Ectodermal cell (in vitro differentiated cells): ENCODE measurements at regions not wholly inside any gene's neighbourhood (a gene's known extent, or its start where the extent isn't known, plus 50 kb on each side); places are given as distances from the start of the nearest gene placed in this dataset.
"Not testable (repeated sequence)": the region's sequence is repeated elsewhere in the genome, so short reads cannot be mapped to it uniquely, and the experiment has no call there.

Experiments used
- H3K27ac ChIP-seq: 2 replicates; pipeline ENCODE4 v1.7.0; 2013; ENCODE audit warnings: mild to moderate bottlenecking, low read depth, low read length; ENCODE audit not compliant: insufficient read depth, poor library complexity, severe bottlenecking
- H3K27me3 ChIP-seq: 2 replicates; pipeline ENCODE4 v1.7.0; 2013; ENCODE audit warnings: mild to moderate bottlenecking, low read length; ENCODE audit not compliant: insufficient read depth, control insufficient read depth, poor library complexity, severe bottlenecking
- H3K36me3 ChIP-seq: one replicate; pipeline ENCODE4 v1.7.0; 2013; ENCODE audit warnings: low read length; ENCODE audit not compliant: control insufficient read depth, insufficient read depth
- H3K4me1 ChIP-seq: one replicate; pipeline ENCODE4 v1.7.0; 2013; ENCODE audit warnings: low read length; ENCODE audit not compliant: control insufficient read depth, insufficient read depth
- H3K4me3 ChIP-seq: 2 replicates; pipeline ENCODE4 v1.7.0; 2013; ENCODE audit warnings: low read depth, low read length, control low read depth; ENCODE audit not compliant: insufficient read depth
- H3K9me3 ChIP-seq: 2 replicates; pipeline ENCODE4 v1.7.0; 2013; ENCODE audit warnings: mild to moderate bottlenecking, low read length, moderate library complexity; ENCODE audit not compliant: control insufficient read depth
- WGBS, 2 experiments: methylation state at CpG; one replicate each; pipeline ENCODE4 v1.1.7; 2013; ENCODE audit warnings: missing lambda C conversion rate in 2 of 2; 5-methylcytosine and 5-hydroxymethylcytosine counted together

GRCh38 chr2:15691586-15692310 is 100.1 kb downstream of the DDX1 start:
- Histone ChIP-seq H3K27me3 (no peaks in the 10 kb centered on the region), H3K4me1 (no peaks in the 10 kb centered on the region), H3K9me3 (no peaks in the 10 kb centered on the region), H3K36me3 (no peaks in the 10 kb centered on the region), H3K4me3 (no peak overlapping the region), H3K27ac (no peak overlapping the region)
- WGBS, 2 experiments: 95 to 97% methylated on average over 12 of the region's 12 CpGs

GRCh38 chr2:15692551-15693377 is 101.1 kb downstream of the DDX1 start:
- no peaks in the 10 kb centered on the region for H3K27me3 ChIP-seq
- H3K4me1 ChIP-seq: no peaks in the 10 kb centered on the region
- H3K4me3 ChIP-seq: no peak overlapping the region
- H3K9me3 ChIP-seq: no peaks in the 10 kb centered on the region
- H3K27ac ChIP-seq: no peak overlapping the region
- H3K36me3 ChIP-seq: no peaks in the 10 kb centered on the region
- 91 to 97% methylated on average over 15 of the region's 15 CpGs for WGBS, 2 experiments

- Histone ChIP-seq H3K4me3 (no peak overlapping the region), H3K4me1 (no peaks in the 10 kb centered on the region), H3K36me3 (no peaks in the 10 kb centered on the region), H3K27me3 (no peaks in the 10 kb centered on the region), H3K9me3 (no peaks in the 10 kb centered on the region), H3K27ac (no peak overlapping the region)
- WGBS, 2 experiments: 96 to 97% methylated on average over 2 to 3 of the region's 4 CpGs
Measured at GRCh38 chr2:15693382-15693781, 101.7 kb downstream of the DDX1 start.

- no peaks in the 10 kb centered on the region for H3K27me3 ChIP-seq
- H3K36me3 ChIP-seq: no peaks in the 10 kb centered on the region
- no peak overlapping the region for H3K27ac ChIP-seq
- H3K9me3 ChIP-seq: no peaks in the 10 kb centered on the region
- no peak overlapping the region for H3K4me3 ChIP-seq
- 79% methylated on average over 16 of the region's 16 CpGs for WGBS, 2 experiments
- H3K4me1 ChIP-seq: no peaks in the 10 kb centered on the region
Measured at GRCh38 chr2:15693926-15694588, 102.4 kb downstream of the DDX1 start.

GRCh38 chr2:15694589-15694986 is 102.9 kb downstream of the DDX1 start:
- no peaks in the 10 kb centered on the region for H3K36me3 ChIP-seq
- WGBS, 2 experiments: 93 to 95% methylated on average over 7 of the region's 7 CpGs
- no peaks in the 10 kb centered on the region for H3K27me3 ChIP-seq
- H3K4me3 ChIP-seq: no peak overlapping the region
- no peaks in the 10 kb centered on the region for H3K4me1 ChIP-seq
- H3K27ac ChIP-seq: no peak overlapping the region
- H3K9me3 ChIP-seq: no peaks in the 10 kb centered on the region

- Histone ChIP-seq H3K4me3 (no peak overlapping the region), H3K4me1 (no peaks in the 10 kb centered on the region), H3K27me3 (no peaks in the 10 kb centered on the region), H3K9me3 (no peaks in the 10 kb centered on the region), H3K27ac (no peak overlapping the region), H3K36me3 (no peaks in the 10 kb centered on the region)
- 74 to 76% methylated on average over 9 of the region's 9 CpGs for WGBS, 2 experiments
Measured at GRCh38 chr2:15695582-15696330, 104.1 kb downstream of the DDX1 start.

- not testable (repeated sequence) for H3K9me3 ChIP-seq, H3K4me3 ChIP-seq, H3K36me3 ChIP-seq, H3K4me1 ChIP-seq, H3K27ac ChIP-seq, H3K27me3 ChIP-seq
- 77 to 78% methylated on average over 32 of the region's 32 CpGs for WGBS, 2 experiments
Measured at GRCh38 chr2:15696606-15697170, 105.0 kb downstream of the DDX1 start.

- 88 to 98% methylated on average over 1 to 2 of the region's 2 CpGs for WGBS, 2 experiments
- Histone ChIP-seq H3K27me3 (no peaks in the 10 kb centered on the region), H3K9me3 (no peaks in the 10 kb centered on the region), H3K4me1 (peaks cover 6% of the 10 kb centered on the region), H3K36me3 (no peaks in the 10 kb centered on the region), H3K4me3 (no peak overlapping the region), H3K27ac (no peak overlapping the region)
Measured at GRCh38 chr2:15700131-15700530, 108.5 kb downstream of the DDX1 start.

- WGBS, 2 experiments: 78 to 80% methylated on average over 7 of the region's 7 CpGs
Measured at GRCh38 chr2:15700599-15701340, 109.1 kb downstream of the DDX1 start.

More at GRCh38 chr2:15700599-15701340, 109.1 kb downstream of the DDX1 start:
- Histone ChIP-seq H3K4me3 (no peak overlapping the region), H3K9me3 (no peaks in the 10 kb centered on the region), H3K27me3 (no peaks in the 10 kb centered on the region), H3K27ac (no peak overlapping the region), H3K4me1 (peaks cover 6% of the 10 kb centered on the region), H3K36me3 (no peaks in the 10 kb centered on the region)
